ENCODE measurements at regions not wholly inside any gene's neighbourhood (a gene's known extent, or its start where the extent isn't known, plus 50 kb on each side); places are given as distances from the start of the nearest gene placed in this dataset.

GRCh38 chr12:128180166-128180565, 86.8 kb upstream of the TMEM132C start:
- no peaks in the 10 kb centered on the region for H3K27me3 Mint-ChIP-seq
- ChIA-PET POLR2A (no interaction called here), CTCF (no interaction called here)
- intact Hi-C loops (cut with micrococcal nuclease), result no loop called here
- DNase-seq (no peak), ATAC-seq (ENCODE audit: low read depth) (no peak)
- H3K4me3 Mint-ChIP-seq, result no peak overlapping the region
- H3K36me3 Mint-ChIP-seq (ENCODE audit: low read depth), result no peaks in the 10 kb centered on the region
- no peak overlapping the region for H3K27ac Mint-ChIP-seq
- peaks cover 8% of the 10 kb centered on the region for H3K9me3 Mint-ChIP-seq
- TF ChIP-seq CTCF (IDR thresholded peaks at IDR 0.05), result no peak
- H3K4me1 Mint-ChIP-seq, result no peaks in the 10 kb centered on the region

- Mint-ChIP-seq H3K27me3 (no peaks in the 10 kb centered on the region), H3K4me1 (no peaks in the 10 kb centered on the region), H3K9me3 (no peaks in the 10 kb centered on the region), H3K36me3 (ENCODE audit: low read depth) (no peaks in the 10 kb centered on the region), H3K4me3 (no peak overlapping the region), H3K27ac (no peak overlapping the region)
- ChIA-PET POLR2A (no interaction called here), CTCF (no interaction called here)
- no peak for DNase-seq
- no peak for TF ChIP-seq CTCF (IDR thresholded peaks at IDR 0.05)
- ATAC-seq (ENCODE audit: low read depth), result no peak
- intact Hi-C loops (cut with micrococcal nuclease), result no loop called here
Observed at GRCh38 chr12:128190052-128190451, 76.9 kb upstream of the TMEM132C start.

DNA sequence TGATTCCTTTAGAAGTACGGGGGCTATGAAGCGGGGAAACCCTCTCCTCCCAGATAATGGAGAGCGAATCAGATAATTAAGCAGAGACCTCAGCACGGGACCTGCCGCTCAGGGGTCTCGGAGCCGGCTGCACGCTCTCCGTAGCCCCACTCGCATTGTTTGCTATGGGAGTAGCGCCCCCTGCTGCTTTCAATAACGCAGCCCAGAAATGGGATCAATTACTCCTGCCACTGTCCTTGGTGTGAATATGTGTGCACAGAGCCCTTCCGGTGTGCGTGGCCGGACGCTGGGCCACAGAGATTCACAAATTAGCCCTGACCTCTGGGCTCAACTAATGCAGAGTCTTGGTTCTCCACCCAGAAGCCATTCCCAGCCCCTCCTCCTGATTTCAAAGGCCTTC, 76.4 kb upstream of the TMEM132C start:
- Mint-ChIP-seq H3K27ac (no peak overlapping the region), H3K9me3 (no peaks in the 10 kb centered on the region), H3K4me3 (no peak overlapping the region), H3K27me3 (no peaks in the 10 kb centered on the region), H3K4me1 (no peaks in the 10 kb centered on the region), H3K36me3 (ENCODE audit: low read depth) (no peaks in the 10 kb centered on the region)
- no peak for TF ChIP-seq CTCF (IDR thresholded peaks at IDR 0.05)
- ChIA-PET CTCF (no interaction called here), POLR2A (no interaction called here)
- intact Hi-C loops (cut with micrococcal nuclease), result no loop called here
- ATAC-seq (ENCODE audit: low read depth), result no peak
- DNase-seq, result no peak

- ATAC-seq (ENCODE audit: low read depth), result no peak
- Mint-ChIP-seq H3K4me3 (no peak overlapping the region), H3K27me3 (no peaks in the 10 kb centered on the region), H3K9me3 (no peaks in the 10 kb centered on the region), H3K36me3 (ENCODE audit: low read depth) (no peaks in the 10 kb centered on the region), H3K27ac (no peak overlapping the region), H3K4me1 (no peaks in the 10 kb centered on the region)
- no peak for TF ChIP-seq CTCF (IDR thresholded peaks at IDR 0.05)
- intact Hi-C loops (cut with micrococcal nuclease), result no loop called here
- DNase-seq, result no peak
- ChIA-PET CTCF (no interaction called here), POLR2A (no interaction called here)
Observed at GRCh38 chr12:128191380-128191779, 75.6 kb upstream of the TMEM132C start.

DNA sequence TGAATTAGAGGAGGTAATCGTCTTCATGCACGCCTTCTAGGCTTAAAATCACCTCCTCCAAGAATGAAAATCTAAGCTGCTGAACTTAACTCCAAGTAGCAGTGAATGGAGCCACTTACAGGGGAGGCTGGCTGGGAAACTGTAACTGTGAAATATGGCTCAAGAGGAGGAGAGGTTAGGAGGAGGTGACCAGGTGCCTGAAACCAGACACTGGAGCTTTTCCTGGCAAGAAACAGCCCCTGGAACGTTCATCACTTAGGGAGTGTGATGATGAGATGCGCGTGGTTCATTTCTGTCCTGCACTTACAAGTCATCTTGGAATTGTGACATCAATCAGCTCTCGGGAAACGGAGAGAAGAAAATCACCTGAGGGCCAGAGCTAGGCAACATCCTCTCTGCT, 62.3 kb upstream of the TMEM132C start:
- no peak for ATAC-seq (ENCODE audit: low read depth)
- DNase-seq, result no peak
- CTCF ChIA-PET, result no interaction called here
- POLR2A ChIA-PET, result no interaction called here
- Mint-ChIP-seq H3K4me3 (no peak overlapping the region), H3K27me3 (no peaks in the 10 kb centered on the region), H3K4me1 (no peaks in the 10 kb centered on the region), H3K9me3 (peaks cover 13% of the 10 kb centered on the region), H3K27ac (no peak overlapping the region), H3K36me3 (ENCODE audit: low read depth) (no peaks in the 10 kb centered on the region)
- intact Hi-C loops (cut with micrococcal nuclease), result no loop called here
- no peak for TF ChIP-seq CTCF (IDR thresholded peaks at IDR 0.05)

All from activated B cell treated with CpG ODN at 0.5 μM for 24 hours (primary cell).